ENCODE measurements at regions not wholly inside any gene's neighbourhood (a gene's known extent, or its start where the extent isn't known, plus 50 kb on each side); places are given as distances from the start of the nearest gene placed in this dataset.
"Not testable (repeated sequence)": the region's sequence is repeated elsewhere in the genome, so short reads cannot be mapped to it uniquely, and the experiment has no call there.

GRCh38 chr16:73966851-73967250, 329.8 kb upstream of the PSMD7 start:
- no peak overlapping the region for H3K4me3 Mint-ChIP-seq
- H3K4me1 Mint-ChIP-seq (ENCODE audit: low read depth): no peaks in the 10 kb centered on the region
- peaks cover 4% of the 10 kb centered on the region for H3K9me3 Mint-ChIP-seq
- no peak overlapping the region for H3K27ac Mint-ChIP-seq
- H3K36me3 Mint-ChIP-seq (ENCODE audit: low read depth): no peaks in the 10 kb centered on the region
- no peak for DNase-seq (ENCODE audit: low spot score)
- H3K27me3 Mint-ChIP-seq (ENCODE audit: low read depth): no peaks in the 10 kb centered on the region

GRCh38 chr16:73965591-73965990, 331.0 kb upstream of the PSMD7 start:
- Mint-ChIP-seq H3K27ac (no peak overlapping the region), H3K36me3 (ENCODE audit: low read depth) (no peaks in the 10 kb centered on the region), H3K4me3 (no peak overlapping the region), H3K27me3 (ENCODE audit: low read depth) (no peaks in the 10 kb centered on the region), H3K9me3 (peaks cover 4% of the 10 kb centered on the region), H3K4me1 (ENCODE audit: low read depth) (no peaks in the 10 kb centered on the region)
- DNase-seq (ENCODE audit: low spot score): no peak

- no peak for DNase-seq (ENCODE audit: low spot score)
- no peaks in the 10 kb centered on the region for H3K9me3 Mint-ChIP-seq
- H3K36me3 Mint-ChIP-seq (ENCODE audit: low read depth): no peaks in the 10 kb centered on the region
- no peaks in the 10 kb centered on the region for H3K27me3 Mint-ChIP-seq (ENCODE audit: low read depth)
- H3K4me3 Mint-ChIP-seq: no peak overlapping the region
- H3K4me1 Mint-ChIP-seq (ENCODE audit: low read depth): no peaks in the 10 kb centered on the region
- no peak overlapping the region for H3K27ac Mint-ChIP-seq
These were observed 339.8 kb upstream of the PSMD7 start for GRCh38 chr16:73956587-73957494.

GRCh38 chr16:73955702-73956101, 340.9 kb upstream of the PSMD7 start:
- no peak for DNase-seq (ENCODE audit: low spot score)
- H3K36me3 Mint-ChIP-seq (ENCODE audit: low read depth): no peaks in the 10 kb centered on the region
- no peak overlapping the region for H3K4me3 Mint-ChIP-seq
- H3K27me3 Mint-ChIP-seq (ENCODE audit: low read depth): no peaks in the 10 kb centered on the region
- H3K27ac Mint-ChIP-seq: no peak overlapping the region
- H3K9me3 Mint-ChIP-seq: no peaks in the 10 kb centered on the region
- no peaks in the 10 kb centered on the region for H3K4me1 Mint-ChIP-seq (ENCODE audit: low read depth)

GRCh38 chr16:73955255-73955654, 341.4 kb upstream of the PSMD7 start:
- Mint-ChIP-seq H3K4me3 (no peak overlapping the region), H3K27ac (no peak overlapping the region), H3K4me1 (ENCODE audit: low read depth) (no peaks in the 10 kb centered on the region), H3K36me3 (ENCODE audit: low read depth) (no peaks in the 10 kb centered on the region), H3K27me3 (ENCODE audit: low read depth) (no peaks in the 10 kb centered on the region), H3K9me3 (no peaks in the 10 kb centered on the region)
- no peak for DNase-seq (ENCODE audit: low spot score)

GRCh38 chr16:73951481-73951880, 345.1 kb upstream of the PSMD7 start:
- Mint-ChIP-seq H3K4me1 (ENCODE audit: low read depth) (no peaks in the 10 kb centered on the region), H3K9me3 (no peaks in the 10 kb centered on the region), H3K4me3 (no peak overlapping the region), H3K27me3 (ENCODE audit: low read depth) (no peaks in the 10 kb centered on the region), H3K27ac (no peak overlapping the region), H3K36me3 (ENCODE audit: low read depth) (no peaks in the 10 kb centered on the region)
- DNase-seq (ENCODE audit: low spot score): no peak

GRCh38 chr16:73949574-73950320, 346.9 kb upstream of the PSMD7 start:
- Mint-ChIP-seq H3K27me3 (ENCODE audit: low read depth) (no peaks in the 10 kb centered on the region), H3K27ac (no peak overlapping the region), H3K36me3 (ENCODE audit: low read depth) (no peaks in the 10 kb centered on the region), H3K4me1 (ENCODE audit: low read depth) (no peaks in the 10 kb centered on the region), H3K9me3 (no peaks in the 10 kb centered on the region), H3K4me3 (no peak overlapping the region)
- DNase-seq (ENCODE audit: low spot score): no peak

- Mint-ChIP-seq H3K4me3 (no peak overlapping the region), H3K36me3 (ENCODE audit: low read depth) (no peaks in the 10 kb centered on the region), H3K4me1 (ENCODE audit: low read depth) (no peaks in the 10 kb centered on the region), H3K9me3 (no peaks in the 10 kb centered on the region), H3K27ac (no peak overlapping the region), H3K27me3 (ENCODE audit: low read depth) (no peaks in the 10 kb centered on the region)
- no peak for DNase-seq (ENCODE audit: low spot score)
These were observed 351.0 kb upstream of the PSMD7 start for GRCh38 chr16:73945631-73946030.

- H3K9me3 Mint-ChIP-seq; H3K27me3 Mint-ChIP-seq (ENCODE audit: low read depth); DNase-seq (ENCODE audit: low spot score); H3K36me3 Mint-ChIP-seq (ENCODE audit: low read depth); H3K4me3 Mint-ChIP-seq; H3K27ac Mint-ChIP-seq; H3K4me1 Mint-ChIP-seq (ENCODE audit: low read depth): not testable (repeated sequence)
These were observed 353.4 kb upstream of the PSMD7 start for GRCh38 chr16:73943184-73943583.

GRCh38 chr16:73940786-73941185, 355.8 kb upstream of the PSMD7 start:
- not testable (repeated sequence) for H3K36me3 Mint-ChIP-seq (ENCODE audit: low read depth); H3K9me3 Mint-ChIP-seq; DNase-seq (ENCODE audit: low spot score); H3K4me1 Mint-ChIP-seq (ENCODE audit: low read depth); H3K27me3 Mint-ChIP-seq (ENCODE audit: low read depth); H3K4me3 Mint-ChIP-seq; H3K27ac Mint-ChIP-seq

GRCh38 chr16:73923951-73924350, 372.7 kb upstream of the PSMD7 start:
- no peaks in the 10 kb centered on the region for H3K36me3 Mint-ChIP-seq (ENCODE audit: low read depth)
- H3K4me3 Mint-ChIP-seq: no peak overlapping the region
- no peak overlapping the region for H3K27ac Mint-ChIP-seq
- H3K4me1 Mint-ChIP-seq (ENCODE audit: low read depth): no peaks in the 10 kb centered on the region
- no peak for DNase-seq (ENCODE audit: low spot score)
- H3K9me3 Mint-ChIP-seq: peaks cover 17% of the 10 kb centered on the region
- no peaks in the 10 kb centered on the region for H3K27me3 Mint-ChIP-seq (ENCODE audit: low read depth)

GRCh38 chr16:73921295-73921694, 375.3 kb upstream of the PSMD7 start:
- Mint-ChIP-seq H3K27me3 (ENCODE audit: low read depth) (no peaks in the 10 kb centered on the region), H3K36me3 (ENCODE audit: low read depth) (no peaks in the 10 kb centered on the region), H3K4me3 (no peak overlapping the region), H3K4me1 (ENCODE audit: low read depth) (no peaks in the 10 kb centered on the region), H3K27ac (no peak overlapping the region), H3K9me3 (no peaks in the 10 kb centered on the region)
- DNase-seq (ENCODE audit: low spot score): no peak

- Mint-ChIP-seq H3K4me1 (ENCODE audit: low read depth) (no peaks in the 10 kb centered on the region), H3K27ac (no peak overlapping the region), H3K9me3 (no peaks in the 10 kb centered on the region), H3K36me3 (ENCODE audit: low read depth) (no peaks in the 10 kb centered on the region), H3K4me3 (no peak overlapping the region), H3K27me3 (ENCODE audit: low read depth) (no peaks in the 10 kb centered on the region)
- no peak for DNase-seq (ENCODE audit: low spot score)
These were observed 379.6 kb upstream of the PSMD7 start for GRCh38 chr16:73916829-73917594.

- H3K27ac Mint-ChIP-seq: no peak overlapping the region
- H3K27me3 Mint-ChIP-seq (ENCODE audit: low read depth): no peaks in the 10 kb centered on the region
- H3K9me3 Mint-ChIP-seq: no peaks in the 10 kb centered on the region
- no peak overlapping the region for H3K4me3 Mint-ChIP-seq
- no peaks in the 10 kb centered on the region for H3K36me3 Mint-ChIP-seq (ENCODE audit: low read depth)
- no peaks in the 10 kb centered on the region for H3K4me1 Mint-ChIP-seq (ENCODE audit: low read depth)
- no peak for DNase-seq (ENCODE audit: low spot score)
These were observed 380.7 kb upstream of the PSMD7 start for GRCh38 chr16:73915935-73916334.
